GM18499 (cell line): ENCODE measurements at regions not wholly inside any gene's neighbourhood (a gene's known extent, or its start where the extent isn't known, plus 50 kb on each side); places are given as distances from the start of the nearest gene placed in this dataset.
"Not testable (repeated sequence)": the region's sequence is repeated elsewhere in the genome, so short reads cannot be mapped to it uniquely, and the experiment has no call there.

Experiments used
- ATAC-seq: cut with Tn5 transposase; IDR thresholded peaks from one replicate; pipeline ENCODE4 v1.9.1; 2021; ENCODE audit warnings: moderate number of reproducible peaks; ENCODE audit not compliant: insufficient read depth, unreplicated experiment

DNA sequence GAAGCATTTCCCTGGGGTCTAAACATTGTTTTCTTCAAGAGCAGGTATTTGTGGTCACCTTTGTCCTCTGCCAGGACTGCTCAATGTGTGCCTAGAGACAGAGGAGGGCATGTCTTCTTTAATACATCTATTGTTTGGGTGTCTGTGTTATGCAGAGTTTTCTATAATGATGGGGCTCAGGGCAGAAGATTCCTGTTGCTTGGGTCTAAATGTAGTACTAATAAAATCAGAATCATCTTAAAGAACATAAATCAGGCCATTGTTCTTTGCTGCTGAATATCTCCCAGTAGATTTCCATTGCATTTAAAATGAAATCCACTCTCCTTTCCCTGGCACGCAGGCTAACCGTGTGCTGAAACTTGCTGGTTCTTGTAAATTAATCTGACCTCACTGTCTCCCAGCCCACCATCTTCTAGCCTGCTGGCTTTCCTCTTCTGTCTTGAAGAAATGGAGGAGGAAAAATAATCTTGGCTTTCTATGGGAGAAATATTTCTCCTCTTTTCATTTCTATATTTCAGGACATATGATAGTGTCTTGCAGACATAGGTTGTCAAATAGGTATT is 1396.8 kb downstream of the GATA3 start:
- no peak for ATAC-seq

DNA sequence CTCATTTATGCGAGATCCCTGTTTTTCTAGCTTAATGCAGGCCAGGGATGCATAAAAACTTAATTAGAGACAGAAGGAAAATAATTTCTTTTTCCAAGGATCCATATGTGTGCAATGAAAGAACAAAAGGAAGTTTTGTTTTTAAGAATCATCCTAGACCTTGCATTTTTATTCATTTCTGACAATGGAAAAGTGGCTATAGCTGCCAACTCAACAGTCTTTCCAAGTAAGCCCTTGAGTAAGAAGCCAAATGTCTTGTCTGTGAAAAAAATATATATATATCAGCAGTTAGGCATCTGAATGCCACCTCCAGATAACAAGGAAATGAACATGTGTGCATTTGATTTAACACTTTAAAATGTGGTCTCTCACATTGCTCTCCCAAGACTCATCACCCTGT is 1397.6 kb downstream of the GATA3 start:
- ATAC-seq = no peak

DNA sequence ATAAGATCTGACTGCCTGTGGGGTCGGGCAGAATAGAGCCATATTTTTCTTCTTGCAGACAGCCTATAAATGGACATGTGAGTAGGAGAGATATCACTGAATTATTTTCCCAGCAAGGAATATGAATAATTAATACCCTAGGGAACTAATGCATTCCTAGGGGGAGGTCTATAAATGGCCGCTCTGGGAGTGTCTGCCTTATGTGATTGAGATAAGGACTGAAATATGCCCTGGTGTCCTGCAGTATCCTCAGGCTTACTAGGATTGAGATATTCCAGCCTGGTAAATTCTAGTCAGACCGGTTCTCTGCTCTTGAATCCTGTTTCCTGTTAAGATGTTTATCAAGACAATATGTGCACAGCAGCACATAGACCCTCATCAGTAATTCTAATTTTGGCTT is 1399.4 kb downstream of the GATA3 start:
- not testable (repeated sequence) for ATAC-seq

DNA sequence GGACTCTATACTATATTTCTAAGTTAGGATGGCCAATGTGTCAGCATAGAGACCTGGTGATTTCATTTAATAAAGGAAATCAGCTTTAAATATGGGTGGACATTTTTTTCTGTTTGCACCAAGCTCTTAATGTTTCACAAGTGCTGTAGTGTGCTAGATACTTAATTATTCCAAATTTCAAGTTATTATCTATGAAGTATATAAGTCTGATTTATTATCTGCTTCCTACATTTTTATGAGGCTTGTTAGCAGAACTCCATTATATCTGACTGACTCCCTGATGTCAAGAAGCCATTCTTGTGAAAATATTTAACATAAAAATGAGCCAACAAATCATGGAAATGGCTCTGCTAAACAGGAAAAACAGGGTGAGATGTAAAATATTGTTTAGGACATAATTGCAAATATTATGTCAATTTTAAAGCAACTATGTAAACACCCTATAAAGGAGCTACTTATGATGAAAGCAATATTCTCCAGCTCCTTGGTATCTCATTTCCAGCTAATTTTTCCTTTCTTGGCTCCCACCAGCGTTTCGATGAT is 1415.2 kb downstream of the GATA3 start:
- ATAC-seq = no peak

DNA sequence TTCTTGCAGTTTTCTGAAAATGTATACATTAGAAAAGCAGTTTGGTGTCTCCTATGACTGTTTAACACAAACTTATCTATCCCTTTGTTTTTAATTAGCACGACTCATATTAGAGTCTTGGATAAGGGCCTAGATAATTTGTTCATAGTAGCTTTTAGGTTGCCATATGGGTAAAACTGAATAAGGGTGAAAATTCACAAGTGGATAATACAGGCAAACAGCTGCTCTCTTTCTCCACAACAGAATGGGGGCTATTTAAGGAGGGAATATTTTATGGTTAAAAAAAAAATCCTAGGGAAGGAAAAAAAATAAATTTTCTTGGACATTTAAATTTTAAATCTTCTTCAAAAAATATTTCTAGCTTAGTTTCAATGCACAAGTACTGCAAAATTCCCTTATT is 1416.1 kb downstream of the GATA3 start:
- ATAC-seq = no peak

DNA sequence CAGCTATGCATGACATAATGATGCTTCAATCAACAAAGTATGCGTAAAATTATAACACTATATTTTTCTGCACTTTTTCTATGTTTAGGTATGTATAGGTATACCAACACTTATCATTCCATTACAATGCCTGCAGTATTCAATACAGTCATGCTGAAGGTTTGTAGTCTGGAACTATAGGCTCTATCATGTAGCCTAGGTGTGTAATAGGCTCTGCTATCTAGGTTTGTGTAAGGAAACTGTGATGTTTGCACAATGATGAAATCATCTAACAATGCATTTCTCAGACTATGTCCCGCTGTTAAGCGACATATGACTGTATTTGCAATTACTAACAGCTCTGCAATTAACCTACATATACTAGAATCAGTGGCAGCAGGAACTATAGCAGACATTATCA is 1447.5 kb downstream of the GATA3 start:
- no peak for ATAC-seq

DNA sequence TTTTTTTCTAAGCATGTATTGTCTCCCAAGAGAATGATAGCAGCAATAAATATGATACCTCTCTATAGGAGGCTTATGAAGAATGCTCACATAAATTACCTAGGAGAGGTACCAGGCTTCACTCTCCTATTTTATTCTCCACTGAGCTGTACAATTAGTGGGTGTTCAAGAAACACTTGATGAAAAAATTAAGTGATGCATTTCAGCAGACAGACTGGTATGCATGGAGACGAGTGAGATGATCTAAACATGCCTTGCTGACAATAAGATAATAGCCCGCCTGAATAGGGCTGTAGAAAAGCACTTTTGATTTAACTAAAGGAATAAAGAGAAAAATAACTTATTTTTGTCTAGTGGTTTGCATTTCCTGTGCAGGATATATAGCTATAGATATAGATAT is 1449.7 kb downstream of the GATA3 start:
- no peak for ATAC-seq

DNA sequence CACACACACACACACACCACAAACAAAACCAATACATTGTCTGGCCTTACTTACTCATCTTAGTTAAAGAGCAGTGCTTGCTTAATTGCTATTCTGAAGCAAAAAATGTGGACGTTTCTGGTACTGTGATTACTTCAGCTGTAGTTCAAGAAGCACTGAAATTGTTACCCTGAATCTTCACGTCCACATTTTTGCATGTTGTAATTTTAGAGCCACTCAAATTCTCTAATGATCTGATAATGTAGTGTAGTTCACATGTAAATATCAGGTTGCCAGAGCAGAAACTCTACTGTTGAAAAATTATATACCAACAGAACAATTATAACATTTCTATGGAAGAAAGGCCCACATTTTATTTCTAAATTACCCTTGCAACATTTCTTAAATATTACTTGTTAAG is 1451.1 kb downstream of the GATA3 start:
- ATAC-seq = no peak

DNA sequence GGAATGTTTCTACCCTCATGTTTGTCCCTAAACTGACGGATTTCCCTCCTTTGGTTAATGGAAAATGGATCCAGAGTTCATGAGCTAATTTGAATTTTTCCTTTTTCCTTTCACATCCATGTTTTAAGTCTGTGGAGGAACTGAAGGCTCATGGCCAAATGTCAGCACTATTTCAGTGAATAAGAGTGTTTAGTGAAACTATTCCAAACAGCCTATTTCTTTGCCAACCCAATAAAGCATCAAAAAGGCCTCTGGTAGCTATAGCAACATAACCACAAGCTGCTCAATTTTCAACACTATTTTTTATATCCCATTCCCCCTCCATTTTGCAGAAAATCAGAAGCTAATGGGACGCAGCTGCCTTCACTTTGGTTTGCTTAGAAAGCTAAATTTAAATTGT is 1454.1 kb downstream of the GATA3 start:
- ATAC-seq = no peak

DNA sequence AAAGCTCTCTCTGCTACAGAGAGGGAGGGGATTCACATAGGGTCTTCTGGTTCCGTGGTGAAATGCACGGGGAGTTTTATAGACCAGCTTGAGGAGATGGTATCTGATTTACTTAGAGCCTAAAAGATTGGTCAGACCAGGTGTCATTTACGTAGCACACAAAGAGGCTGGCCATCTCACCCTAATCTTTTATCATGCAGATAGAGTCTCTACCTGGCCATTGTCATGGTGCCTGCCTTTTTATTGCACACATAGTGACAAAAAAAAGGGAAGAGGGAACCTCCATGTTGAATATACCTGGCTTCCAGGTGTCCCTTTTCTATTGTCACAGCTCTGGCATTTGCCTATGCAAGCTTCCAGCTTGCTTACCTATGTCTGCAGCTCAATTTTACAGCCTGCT is 1456.1 kb downstream of the GATA3 start:
- no peak for ATAC-seq

DNA sequence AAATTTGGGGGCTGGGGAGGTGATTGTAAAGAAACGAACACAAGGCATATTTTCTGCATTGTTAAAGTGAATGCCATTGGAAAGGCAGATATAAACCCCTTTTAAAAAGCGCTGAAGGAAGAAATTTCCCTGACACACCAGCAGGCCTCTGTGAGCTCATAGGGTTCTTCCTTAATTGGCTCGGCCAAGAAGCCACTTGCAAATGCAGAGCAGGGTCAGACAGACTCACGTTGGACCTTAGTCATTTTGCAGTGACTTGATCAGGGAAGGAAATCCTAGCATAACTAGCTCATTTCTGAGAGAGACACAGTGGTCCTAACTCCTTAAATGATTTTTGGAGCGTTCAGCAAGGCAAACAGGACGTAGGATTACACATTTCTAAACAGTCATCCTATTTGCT is 1461.4 kb downstream of the GATA3 start:
- ATAC-seq = no peak

DNA sequence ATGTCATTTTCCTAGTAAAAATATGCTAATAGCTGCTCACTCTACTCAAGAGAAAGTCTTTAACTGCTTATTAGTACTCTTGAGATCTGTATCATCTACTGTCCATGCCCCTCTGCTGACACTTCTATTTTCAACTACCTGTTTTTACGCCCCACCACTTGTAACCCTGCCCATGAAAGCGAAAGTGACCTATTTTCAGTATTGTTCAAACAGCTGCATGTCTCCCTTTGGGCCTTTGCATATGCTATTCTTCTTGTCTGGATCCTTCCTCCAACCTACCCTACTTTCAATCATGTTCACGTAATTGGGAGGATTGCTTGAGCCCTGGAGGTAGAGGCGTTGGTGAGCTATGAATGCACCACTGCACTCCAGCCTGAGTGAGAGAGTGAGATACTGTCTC is 1481.3 kb downstream of the GATA3 start:
- no peak for ATAC-seq

DNA sequence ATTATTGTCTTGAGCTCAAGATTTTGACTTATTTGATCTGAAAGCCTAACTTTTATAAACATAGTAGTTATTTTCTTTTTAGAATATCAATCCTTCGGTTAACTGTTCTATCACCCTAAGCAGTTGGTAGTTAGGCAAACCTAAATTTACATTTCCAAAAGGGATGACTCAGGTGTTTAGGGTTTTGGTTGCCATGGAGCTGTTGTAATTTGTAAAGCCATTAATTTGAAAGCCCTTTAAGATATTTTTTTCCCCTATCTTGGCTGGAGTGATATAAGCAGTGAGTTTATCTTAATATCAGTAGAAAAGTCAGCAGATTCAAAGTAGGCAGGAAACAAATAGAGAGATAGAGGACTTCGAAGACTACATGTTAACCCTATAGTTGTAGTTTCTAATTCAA is 1472.6 kb upstream of the CELF2 start:
- ATAC-seq = no peak

DNA sequence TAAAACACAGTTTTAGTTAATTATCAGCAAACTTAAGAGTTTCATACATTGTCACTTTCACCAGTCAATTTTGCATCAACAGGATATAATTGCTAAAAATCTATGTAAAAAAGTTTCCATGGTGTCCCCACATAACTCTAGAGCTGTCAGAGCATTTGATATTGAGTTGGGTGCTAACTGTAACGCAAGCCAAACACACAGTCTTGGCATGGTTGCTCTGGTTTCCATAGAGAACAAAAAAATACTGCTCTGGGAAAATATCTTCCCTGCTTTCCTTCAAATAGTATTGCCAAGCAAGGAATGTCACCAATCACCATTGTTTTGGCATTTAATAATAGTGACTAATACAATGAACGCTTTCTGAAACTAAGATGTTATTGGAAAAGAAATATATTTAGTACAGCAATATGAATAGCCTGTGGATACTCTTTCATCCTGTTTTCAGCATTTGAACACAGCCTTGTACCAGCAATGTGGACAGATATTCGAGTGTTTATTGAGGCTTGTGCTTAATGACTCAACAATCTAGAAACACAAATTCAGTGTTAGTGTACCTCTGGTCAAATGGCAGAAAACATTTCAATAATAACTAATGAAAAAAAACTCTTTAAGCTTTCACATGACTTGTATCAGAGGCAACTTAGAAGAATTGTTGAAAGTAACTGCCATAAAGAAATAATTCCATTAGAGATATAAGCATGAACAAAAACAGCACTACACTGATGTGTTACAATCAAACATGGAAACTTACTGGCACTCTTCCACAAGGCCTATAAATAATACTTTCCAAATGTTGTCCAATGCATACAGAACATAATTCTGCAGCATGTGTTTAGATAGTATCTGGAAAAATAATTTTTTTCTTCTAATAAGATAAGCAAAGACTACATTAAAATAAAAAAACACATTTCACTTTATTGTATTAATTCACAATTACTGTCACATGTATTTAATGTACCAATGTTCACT is 1469.5 kb upstream of the CELF2 start:
- no peak for ATAC-seq

DNA sequence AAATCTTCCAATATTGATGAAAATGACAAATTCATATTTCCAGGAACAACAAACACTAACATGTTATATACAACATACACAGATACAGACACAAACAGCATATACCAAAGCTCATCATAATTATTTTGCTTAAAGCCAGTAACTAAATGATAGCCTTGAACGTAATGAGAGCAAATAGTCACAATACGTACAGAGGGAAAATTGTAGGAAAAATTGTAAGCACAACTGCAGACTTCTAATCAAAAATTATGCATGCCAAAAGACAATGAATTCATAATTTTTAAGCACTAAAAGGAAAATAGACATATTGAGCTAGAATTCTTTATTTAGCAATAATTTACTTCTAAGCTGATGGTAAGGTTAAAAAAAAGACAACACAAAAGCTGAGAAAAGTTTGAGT is 1466.9 kb upstream of the CELF2 start:
- ATAC-seq = no peak

DNA sequence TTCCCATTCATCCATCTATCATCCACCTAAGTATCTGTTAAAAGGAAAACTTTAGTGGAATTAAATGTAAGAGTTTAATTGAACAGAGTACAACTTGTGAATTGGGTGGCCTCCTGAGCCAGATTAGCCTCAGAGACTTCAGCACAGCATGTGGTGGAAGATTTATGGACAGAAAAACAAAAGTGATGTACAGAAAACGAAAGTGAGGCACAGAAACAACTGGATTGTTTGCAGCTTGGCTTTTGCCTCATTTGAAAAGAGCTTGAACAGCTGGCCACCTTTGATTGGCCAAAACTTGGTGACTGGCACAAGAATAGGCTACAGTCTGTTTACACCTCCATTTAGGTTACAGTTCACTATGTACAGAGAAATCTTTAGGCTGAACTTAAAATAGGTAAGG is 1463.4 kb upstream of the CELF2 start:
- ATAC-seq = no peak

DNA sequence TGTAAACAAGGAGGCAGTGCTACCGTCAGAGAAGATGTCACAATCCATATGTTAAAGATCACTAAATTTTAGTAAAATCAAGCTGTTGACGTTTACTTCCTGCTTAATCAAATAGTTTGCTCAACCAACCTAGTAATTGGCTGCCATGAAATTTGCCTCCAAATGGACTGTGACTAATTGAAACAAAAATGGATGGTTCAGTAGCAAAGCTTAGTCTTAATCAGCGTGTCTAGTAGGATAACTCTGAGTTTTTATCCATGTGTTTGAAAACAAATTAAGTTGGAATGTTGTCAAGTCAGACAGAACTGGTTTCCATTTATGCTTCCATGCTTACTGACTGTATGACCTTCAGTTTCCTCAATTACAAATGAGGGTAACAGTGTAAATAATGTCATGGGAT is 1456.7 kb upstream of the CELF2 start:
- no peak for ATAC-seq

DNA sequence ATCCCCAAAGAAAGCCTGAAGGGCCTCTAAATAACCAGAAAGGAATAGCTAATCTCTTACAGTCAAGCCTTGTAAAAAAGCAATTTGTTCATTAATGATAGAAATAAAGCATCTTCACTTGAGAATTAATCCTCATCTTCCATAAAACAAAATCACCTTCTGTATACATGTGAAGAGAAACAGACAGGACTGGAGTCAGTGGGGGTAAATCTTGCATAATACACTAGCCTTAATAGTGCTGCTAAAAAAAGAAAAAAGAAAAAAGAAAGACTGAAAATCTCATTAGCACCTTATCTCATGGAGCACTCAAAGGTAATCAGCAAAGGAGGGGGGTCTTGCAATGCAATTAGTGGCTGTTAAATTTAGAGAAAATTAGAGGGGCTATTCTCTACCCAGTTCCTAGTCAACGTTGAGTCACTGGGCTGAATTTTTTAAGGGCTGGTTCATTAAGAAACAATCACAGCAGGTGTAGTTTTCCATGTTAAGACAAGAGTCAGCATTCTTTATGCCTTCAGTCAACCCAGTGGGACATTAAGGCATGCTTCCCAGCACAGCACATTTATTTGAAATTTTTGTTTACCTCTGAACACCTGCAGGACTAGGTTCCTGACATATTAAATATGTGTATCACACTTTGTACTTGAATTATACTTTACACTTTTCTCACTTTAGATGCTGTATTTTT is 1455.7 kb upstream of the CELF2 start:
- no peak for ATAC-seq

DNA sequence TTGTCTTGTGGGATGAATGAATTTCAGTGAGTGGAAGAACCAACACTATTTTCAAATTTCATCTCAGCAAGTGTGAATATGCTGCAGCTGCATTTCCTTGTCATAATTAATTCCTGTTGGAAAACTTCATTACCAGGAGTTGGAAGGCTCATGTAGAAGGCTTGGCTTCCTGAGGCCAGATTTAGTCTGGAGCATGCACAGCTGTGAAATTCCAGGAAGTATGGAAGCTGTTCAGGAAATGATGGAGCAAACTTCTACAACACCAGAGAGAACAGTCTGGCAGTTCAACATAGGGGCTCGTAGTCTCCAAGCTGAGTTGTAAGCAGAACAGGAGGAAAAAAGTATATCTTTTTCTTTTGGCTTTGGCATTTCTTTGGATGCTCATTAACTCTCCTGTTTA is 1439.9 kb upstream of the CELF2 start:
- no peak for ATAC-seq

DNA sequence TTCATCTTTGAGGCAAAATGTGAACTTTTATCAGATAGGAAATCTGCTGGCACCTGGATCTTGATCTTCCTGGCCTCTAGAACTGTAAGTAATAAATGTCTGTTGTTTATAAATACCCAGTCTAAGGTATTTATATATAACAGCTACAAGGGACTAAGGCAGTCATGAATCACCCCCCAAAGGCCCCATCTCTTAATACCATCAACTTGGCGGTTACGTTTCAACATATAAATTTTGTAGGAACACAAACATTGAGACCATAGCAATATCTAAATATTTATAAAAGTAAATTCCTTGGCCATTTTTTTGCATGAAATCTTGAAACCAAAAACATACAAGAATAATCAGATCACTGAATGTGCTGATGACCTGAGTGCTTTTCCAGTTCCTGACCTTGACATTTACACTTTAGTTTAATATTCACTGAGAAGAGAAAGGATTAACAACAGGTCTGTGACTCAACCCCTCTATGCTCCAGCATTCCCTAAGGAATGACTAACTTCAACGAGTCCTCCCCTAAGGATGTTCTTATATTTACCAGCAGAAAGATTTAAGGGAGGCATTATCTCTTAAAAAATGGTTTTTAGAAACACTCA is 1438.5 kb upstream of the CELF2 start:
- ATAC-seq = no peak

DNA sequence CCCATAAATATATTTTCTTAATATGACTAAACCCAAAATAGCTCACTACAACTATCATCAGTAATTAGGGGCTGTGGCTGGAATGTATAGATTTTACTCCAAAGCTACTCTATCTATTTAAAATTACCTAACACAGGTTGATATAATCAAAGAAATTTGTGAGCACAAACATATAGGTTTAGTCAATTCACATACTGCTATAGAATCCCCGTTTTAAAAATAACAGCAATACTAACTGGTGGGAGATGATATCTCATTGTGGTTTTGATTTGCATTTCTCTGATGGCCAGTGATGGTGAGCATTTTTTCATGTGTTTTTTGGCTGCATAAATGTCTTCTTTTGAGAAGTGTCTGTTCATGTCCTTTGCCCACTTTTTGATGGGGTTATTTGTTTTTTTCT is 1434.9 kb upstream of the CELF2 start:
- ATAC-seq = not testable (repeated sequence)
